ENCODE measurements at regions not wholly inside any gene's neighbourhood (a gene's known extent, or its start where the extent isn't known, plus 50 kb on each side); places are given as distances from the start of the nearest gene placed in this dataset.

- no peak for TF ChIP-seq YY1 (IDR thresholded peaks at IDR 0.05; ENCODE audit: insufficient read depth, insufficient read length)
- TF ChIP-seq ZNF274 (IDR thresholded peaks at IDR 0.05; ENCODE audit: low read depth, low read length), result no peak
Observed at GRCh38 chr14:28468191-28469151, 298.1 kb upstream of the FOXG1 start.
